KMS-11 (cell line): ENCODE measurements at regions not wholly inside any gene's neighbourhood (a gene's known extent, or its start where the extent isn't known, plus 50 kb on each side); places are given as distances from the start of the nearest gene placed in this dataset.

Experiments used
- H2AFZ ChIP-seq: fragments of 200-600 bp; sonication (generic); 2 replicates; pipeline ENCODE4 v1.6.1; 2016; ENCODE audit warnings: antibody characterized with exemption, mixed run types, low read depth
- H3K27ac ChIP-seq: fragments of 200-600 bp; sonication (generic); 2 replicates; pipeline ENCODE4 v1.6.1; 2016; ENCODE audit warnings: mild to moderate bottlenecking, mixed run types
- H3K27me3 ChIP-seq: fragments of 200-600 bp; sonication (generic); 2 replicates; pipeline ENCODE4 v1.6.1; 2017; ENCODE audit warnings: mild to moderate bottlenecking, low read depth, mixed run types, moderate library complexity; ENCODE audit not compliant: insufficient read depth
- H3K36me3 ChIP-seq: fragments of 200-600 bp; sonication (generic); 2 replicates; pipeline ENCODE4 v1.6.1; 2017; ENCODE audit warnings: mild to moderate bottlenecking, mixed run types; ENCODE audit not compliant: insufficient read depth
- H3K4me1 ChIP-seq: fragments of 200-600 bp; sonication (generic); 2 replicates; pipeline ENCODE4 v1.6.1; 2016; ENCODE audit warnings: mild to moderate bottlenecking, low read depth, mixed run types; ENCODE audit not compliant: poor library complexity, severe bottlenecking
- H3K4me2 ChIP-seq: fragments of 200-600 bp; sonication (generic); 2 replicates; pipeline ENCODE4 v1.7.0; 2016; ENCODE audit warnings: mild to moderate bottlenecking, mixed run types
- H3K4me3 ChIP-seq: fragments of 200-600 bp; sonication (generic); IDR thresholded peaks from 2 replicates; pipeline ENCODE4 v1.6.1; 2017; ENCODE audit warnings: low read depth, low read length, mixed read lengths; ENCODE audit not compliant: insufficient read depth
- H3K79me2 ChIP-seq: fragments of 200-600 bp; sonication (generic); 2 replicates; pipeline ENCODE4 v1.6.1; 2016; ENCODE audit warnings: low read depth, mixed run types; ENCODE audit not compliant: insufficient read depth
- H3K9ac ChIP-seq: fragments of 200-600 bp; sonication (generic); 2 replicates; pipeline ENCODE4 v1.6.1; 2016; ENCODE audit warnings: mild to moderate bottlenecking, mixed run types
- H4K20me1 ChIP-seq: fragments of 200-600 bp; sonication (generic); 2 replicates; pipeline ENCODE4 v1.6.1; 2016; ENCODE audit warnings: mild to moderate bottlenecking, mixed run types; ENCODE audit not compliant: insufficient read depth
- TF ChIP-seq, protein P1 (sequence below): fragments of 200-600 bp; sonication (generic); conservative IDR thresholded peaks from 2 replicates; pipeline ENCODE4 v1.6.1; 2017; ENCODE audit warnings: low read depth, mild to moderate bottlenecking, antibody characterized with exemption, low read length, moderate library complexity, mixed read lengths

DNA sequence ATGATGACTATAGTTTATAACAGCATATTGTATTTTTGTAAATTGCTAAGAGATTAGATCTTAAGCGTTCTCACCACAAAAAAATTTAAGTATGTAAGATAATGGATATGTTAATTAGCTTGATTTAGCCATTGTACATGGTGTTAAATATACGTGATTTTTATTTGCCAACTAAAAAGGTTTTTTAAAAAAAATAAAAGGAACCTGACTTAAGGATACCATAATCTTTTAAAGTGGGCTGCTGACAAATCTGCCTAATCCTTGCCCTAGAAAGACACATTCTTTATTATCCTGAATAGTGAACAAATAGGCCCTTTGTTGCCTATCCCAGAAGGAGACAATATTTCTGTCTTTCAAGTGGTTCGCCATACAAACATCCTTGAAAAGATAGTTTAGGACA lies 94.6 kb upstream of the FAM47C start:
- no peaks in the 10 kb centered on the region for H3K4me1 ChIP-seq
- no peak overlapping the region for H3K27ac ChIP-seq
- H3K4me2 ChIP-seq: no peak overlapping the region
- H3K79me2 ChIP-seq: no peaks in the 10 kb centered on the region
- H3K9ac ChIP-seq: no peak overlapping the region
- no peaks in the 10 kb centered on the region for H4K20me1 ChIP-seq
- H3K27me3 ChIP-seq: no peaks in the 10 kb centered on the region
- no peak overlapping the region for H2AFZ ChIP-seq
- no peaks in the 10 kb centered on the region for H3K36me3 ChIP-seq
- no peak overlapping the region for H3K4me3 ChIP-seq
- TF ChIP-seq, protein P1, sequence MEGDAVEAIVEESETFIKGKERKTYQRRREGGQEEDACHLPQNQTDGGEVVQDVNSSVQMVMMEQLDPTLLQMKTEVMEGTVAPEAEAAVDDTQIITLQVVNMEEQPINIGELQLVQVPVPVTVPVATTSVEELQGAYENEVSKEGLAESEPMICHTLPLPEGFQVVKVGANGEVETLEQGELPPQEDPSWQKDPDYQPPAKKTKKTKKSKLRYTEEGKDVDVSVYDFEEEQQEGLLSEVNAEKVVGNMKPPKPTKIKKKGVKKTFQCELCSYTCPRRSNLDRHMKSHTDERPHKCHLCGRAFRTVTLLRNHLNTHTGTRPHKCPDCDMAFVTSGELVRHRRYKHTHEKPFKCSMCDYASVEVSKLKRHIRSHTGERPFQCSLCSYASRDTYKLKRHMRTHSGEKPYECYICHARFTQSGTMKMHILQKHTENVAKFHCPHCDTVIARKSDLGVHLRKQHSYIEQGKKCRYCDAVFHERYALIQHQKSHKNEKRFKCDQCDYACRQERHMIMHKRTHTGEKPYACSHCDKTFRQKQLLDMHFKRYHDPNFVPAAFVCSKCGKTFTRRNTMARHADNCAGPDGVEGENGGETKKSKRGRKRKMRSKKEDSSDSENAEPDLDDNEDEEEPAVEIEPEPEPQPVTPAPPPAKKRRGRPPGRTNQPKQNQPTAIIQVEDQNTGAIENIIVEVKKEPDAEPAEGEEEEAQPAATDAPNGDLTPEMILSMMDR: no peak

DNA sequence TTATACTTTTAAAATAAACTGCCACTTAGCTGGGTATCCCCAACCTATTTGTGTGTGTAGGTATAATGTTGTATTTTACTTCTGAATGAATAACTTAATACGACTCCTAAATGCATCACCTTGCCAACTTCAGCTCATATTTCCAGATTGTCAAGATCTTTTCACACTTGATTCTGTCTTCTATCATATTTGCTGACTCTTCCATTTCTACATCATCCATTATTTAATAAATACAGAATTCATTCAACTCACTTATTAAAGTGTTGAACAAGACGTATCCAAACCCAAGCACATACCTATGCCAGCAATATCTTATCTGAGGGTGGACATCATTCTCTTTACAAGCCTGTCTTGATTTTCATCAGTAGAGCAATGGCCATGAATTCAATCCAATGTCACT lies 91.2 kb upstream of the FAM47C start:
- no peaks in the 10 kb centered on the region for H4K20me1 ChIP-seq
- no peaks in the 10 kb centered on the region for H3K36me3 ChIP-seq
- no peak overlapping the region for H3K9ac ChIP-seq
- TF ChIP-seq, protein P1: no peak
- H2AFZ ChIP-seq: no peak overlapping the region
- no peaks in the 10 kb centered on the region for H3K4me1 ChIP-seq
- H3K79me2 ChIP-seq: no peaks in the 10 kb centered on the region
- H3K4me3 ChIP-seq: no peak overlapping the region
- no peak overlapping the region for H3K27ac ChIP-seq
- no peaks in the 10 kb centered on the region for H3K27me3 ChIP-seq
- no peak overlapping the region for H3K4me2 ChIP-seq

DNA sequence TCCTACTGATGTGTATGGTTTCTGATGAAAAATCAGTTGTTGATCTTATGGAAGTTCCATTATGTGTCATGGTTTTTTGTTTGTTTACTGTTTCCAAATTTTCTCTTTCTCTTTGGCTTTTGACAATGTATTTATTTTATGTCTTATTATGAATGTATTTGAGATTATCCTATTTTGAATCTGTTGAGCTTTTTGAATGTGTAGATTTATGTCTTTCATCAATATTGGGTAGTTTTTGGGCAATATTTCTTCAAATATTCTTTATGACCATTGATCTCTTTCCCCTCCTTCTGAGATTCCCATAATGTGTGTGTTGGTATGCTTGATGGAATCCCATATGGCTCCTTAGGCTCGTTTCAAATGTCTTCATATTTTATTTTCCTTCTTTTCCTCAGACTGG lies 80.5 kb upstream of the FAM47C start:
- H3K4me3 ChIP-seq: no peak overlapping the region
- no peak overlapping the region for H3K4me2 ChIP-seq
- no peak overlapping the region for H3K9ac ChIP-seq
- no peaks in the 10 kb centered on the region for H3K4me1 ChIP-seq
- H3K27ac ChIP-seq: no peak overlapping the region
- TF ChIP-seq, protein P1: no peak
- no peaks in the 10 kb centered on the region for H3K27me3 ChIP-seq
- no peak overlapping the region for H2AFZ ChIP-seq
- H3K36me3 ChIP-seq: no peaks in the 10 kb centered on the region
- H4K20me1 ChIP-seq: no peaks in the 10 kb centered on the region
- H3K79me2 ChIP-seq: no peaks in the 10 kb centered on the region

DNA sequence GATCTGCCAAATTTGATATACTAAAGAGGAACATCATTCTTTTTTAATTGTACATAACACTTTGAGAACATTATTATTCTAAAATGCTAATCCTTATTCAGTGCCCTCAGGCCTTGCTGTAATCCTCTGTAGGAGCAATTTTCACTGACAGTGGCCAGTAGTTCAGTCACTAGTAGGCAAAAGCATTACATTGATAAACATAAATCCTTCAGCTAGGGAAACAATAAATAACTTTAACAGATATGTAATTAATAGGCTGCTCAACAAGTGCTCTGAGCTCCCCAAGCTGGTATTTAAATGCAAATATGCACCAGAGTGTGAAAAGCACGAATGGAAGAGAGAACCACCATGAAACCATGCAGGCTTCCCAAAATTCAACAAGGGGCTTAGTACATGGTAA lies 77.7 kb upstream of the FAM47C start:
- Histone ChIP-seq H3K27me3 (no peaks in the 10 kb centered on the region), H3K9ac (no peak overlapping the region), H3K4me3 (no peak overlapping the region), H2AFZ (no peak overlapping the region), H3K4me1 (no peaks in the 10 kb centered on the region), H3K79me2 (no peaks in the 10 kb centered on the region), H4K20me1 (no peaks in the 10 kb centered on the region), H3K36me3 (no peaks in the 10 kb centered on the region), H3K27ac (no peak overlapping the region), H3K4me2 (no peak overlapping the region)
- TF ChIP-seq, protein P1: no peak

DNA sequence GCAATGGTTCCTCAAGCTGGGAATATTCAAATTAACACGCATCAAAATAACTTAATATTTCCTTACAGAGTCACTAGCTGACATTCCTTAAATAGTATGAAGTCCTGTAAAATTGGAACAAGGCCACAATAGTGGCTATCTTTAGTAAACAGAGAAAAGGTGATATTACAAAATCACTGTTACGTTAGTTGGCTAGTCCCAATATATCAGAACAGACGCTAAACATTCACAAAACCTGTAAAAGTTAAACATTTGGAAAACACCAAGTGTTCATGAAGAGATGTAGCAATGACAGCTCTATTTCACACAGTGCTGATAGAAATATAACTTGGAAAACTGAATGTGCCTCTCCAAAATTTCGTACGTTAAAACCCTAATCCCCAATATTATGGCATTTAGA lies 61.0 kb upstream of the FAM47C start:
- Histone ChIP-seq H3K4me1 (no peaks in the 10 kb centered on the region), H3K4me2 (no peak overlapping the region), H3K79me2 (no peaks in the 10 kb centered on the region), H4K20me1 (no peaks in the 10 kb centered on the region), H3K27me3 (no peaks in the 10 kb centered on the region), H2AFZ (no peak overlapping the region), H3K9ac (no peak overlapping the region), H3K27ac (no peak overlapping the region), H3K36me3 (no peaks in the 10 kb centered on the region), H3K4me3 (no peak overlapping the region)
- TF ChIP-seq, protein P1: no peak
